HepG2 (cell line): ENCODE measurements at regions not wholly inside any gene's neighbourhood (a gene's known extent, or its start where the extent isn't known, plus 50 kb on each side); places are given as distances from the start of the nearest gene placed in this dataset.
A peak's percentile ranks its signal among the peaks of the same experiment; 100 is the strongest.

Experiments used
- ATF1 ChIP-seq: IDR thresholded peaks from 2 replicates; pipeline ENCODE4 v1.6.1; 2016; ENCODE audit warnings: mild to moderate bottlenecking, control low read depth
- CBX5 ChIP-seq: sonication (generic); formaldehyde crosslinking; IDR thresholded peaks from 2 replicates; pipeline ENCODE4 v1.4.0; 2020; ENCODE audit warnings: missing genetic modification reagents, borderline replicate concordance
- CREBL2 ChIP-seq: sonication (generic); formaldehyde crosslinking; IDR thresholded peaks from 2 replicates; pipeline ENCODE4 v1.8.1; 2023; ENCODE audit warnings: missing genetic modification reagents, mild to moderate bottlenecking, borderline replicate concordance
- ESRRA ChIP-seq: sonication (generic); formaldehyde crosslinking; IDR thresholded peaks from 2 replicates; pipeline ENCODE4 v1.5.1; 2020; ENCODE audit warnings: mild to moderate bottlenecking, low read depth, missing genetic modification reagents
- HMG20A ChIP-seq: IDR thresholded peaks from 2 replicates; pipeline ENCODE4 v1.6.1; 2016; ENCODE audit warnings: borderline replicate concordance
- HOXA5 ChIP-seq: sonication (generic); formaldehyde crosslinking; IDR thresholded peaks from 2 replicates; pipeline ENCODE4 v1.4.0; 2020; ENCODE audit warnings: missing genetic modification reagents
- LBX2 ChIP-seq: sonication (generic); formaldehyde crosslinking; IDR thresholded peaks from 2 replicates; pipeline ENCODE4 v1.5.0; 2020; ENCODE audit warnings: missing genetic modification reagents, mild to moderate bottlenecking, borderline replicate concordance
- NKX3-1 ChIP-seq: sonication (generic); formaldehyde crosslinking; IDR thresholded peaks from 2 replicates; pipeline ENCODE4 v1.5.0; 2020; ENCODE audit warnings: missing genetic modification reagents
- ONECUT2 ChIP-seq: sonication (generic); formaldehyde crosslinking; IDR thresholded peaks from 2 replicates; pipeline ENCODE4 v1.4.0; 2020; ENCODE audit warnings: missing genetic modification reagents
- SKI ChIP-seq: fragments of 450-650 bp; IDR thresholded peaks from one replicate; pipeline ENCODE4 v1.6.1; 2018; ENCODE audit warnings: mild to moderate bottlenecking; ENCODE audit not compliant: partially characterized antibody
- SRSF9 ChIP-seq: fragments of 200-400 bp; formaldehyde crosslinking; IDR thresholded peaks from 2 replicates; pipeline ENCODE4 v1.6.1; 2018; ENCODE audit warnings: borderline replicate concordance, mild to moderate bottlenecking, low read depth, low read length; ENCODE audit not compliant: insufficient read depth, poor library complexity, severe bottlenecking
- TGIF2 ChIP-seq: IDR thresholded peaks from 2 replicates; pipeline ENCODE4 v1.6.1; 2016; ENCODE audit warnings: control low read depth, missing compliant biosample characterization
- ZBTB4 ChIP-seq: sonication (generic); formaldehyde crosslinking; IDR thresholded peaks from 2 replicates; pipeline ENCODE4 v1.4.0; 2020; ENCODE audit warnings: missing genetic modification reagents, mild to moderate bottlenecking, borderline replicate concordance
- ZNF101 ChIP-seq: sonication (generic); formaldehyde crosslinking; IDR thresholded peaks from 2 replicates; pipeline ENCODE4 v1.4.0; 2020; ENCODE audit warnings: mild to moderate bottlenecking, low read depth, missing genetic modification reagents, borderline replicate concordance
- ZNF138 ChIP-seq: sonication (generic); formaldehyde crosslinking; IDR thresholded peaks from 2 replicates; pipeline ENCODE4 v1.5.0; 2020; ENCODE audit warnings: mild to moderate bottlenecking, low read depth, missing genetic modification reagents
- ZNF407 ChIP-seq: sonication (generic); formaldehyde crosslinking; IDR thresholded peaks from one replicate; pipeline ENCODE4 v1.5.1; 2020; ENCODE audit warnings: mild to moderate bottlenecking, missing genetic modification reagents; ENCODE audit errors: not compliant biosample characterization
- ZNF556 ChIP-seq: sonication (generic); formaldehyde crosslinking; IDR thresholded peaks from 2 replicates; pipeline ENCODE4 v1.4.0; 2020; ENCODE audit warnings: mild to moderate bottlenecking, missing genetic modification reagents, borderline replicate concordance

GRCh38 chr6:133034509-133035206 is 206.5 kb upstream of the EYA4 start (continued):
- TF ChIP-seq ZNF407 (CRISPR knock-in tag) = no peak
- peak; percentile 45; the same call in 1 of the 2 replicates for TF ChIP-seq ONECUT2
- TF ChIP-seq LBX2 (CRISPR knock-in tag) = no peak
- peak; percentile 59 for TF ChIP-seq SKI
- no peak; the same call in 1 of the 2 replicates for TF ChIP-seq ZNF556 (CRISPR knock-in tag)
- peak; percentile 98 for TF ChIP-seq HMG20A (CRISPR knock-in tag)
- TF ChIP-seq ESRRA (CRISPR knock-in tag) = no peak
- no peak for TF ChIP-seq ZNF138 (CRISPR knock-in tag)
- no peak for TF ChIP-seq ZBTB4 (CRISPR knock-in tag)
- no peak for TF ChIP-seq TGIF2
- TF ChIP-seq ZNF101 (CRISPR knock-in tag) = no peak
- no peak for TF ChIP-seq NKX3-1
- TF ChIP-seq ATF1 = peak; percentile 69
- peak; percentile 78 for TF ChIP-seq CBX5
- TF ChIP-seq CREBL2 (CRISPR knock-in tag) = no peak
- TF ChIP-seq HOXA5 (CRISPR knock-in tag) = peak; percentile 79
- TF ChIP-seq SRSF9 = no peak
